Loucy (cell line): ENCODE measurements at regions not wholly inside any gene's neighbourhood (a gene's known extent, or its start where the extent isn't known, plus 50 kb on each side); places are given as distances from the start of the nearest gene placed in this dataset.

Experiments used
- H2AFZ ChIP-seq: fragments of 200-600 bp; sonication (generic); 2 replicates; pipeline ENCODE4 v1.6.0; 2016; ENCODE audit warnings: antibody characterized with exemption, mild to moderate bottlenecking, low read length, moderate library complexity
- H3F3A ChIP-seq: fragments of 200-600 bp; 2 replicates; pipeline ENCODE4 v1.6.0; 2016; ENCODE audit warnings: antibody characterized with exemption, low read depth, mild to moderate bottlenecking
- H3K27me3 ChIP-seq: fragments of 200-600 bp; sonication (generic); 2 replicates; pipeline ENCODE4 v1.6.1; 2014; ENCODE audit warnings: low read length, mild to moderate bottlenecking; ENCODE audit not compliant: insufficient read depth, poor library complexity, severe bottlenecking
- H3K36me3 ChIP-seq: fragments of 200-600 bp; sonication (generic); 2 replicates; pipeline ENCODE4 v1.6.1; 2016; ENCODE audit warnings: low read length; ENCODE audit not compliant: insufficient read depth
- H3K4me1 ChIP-seq: fragments of 200-600 bp; sonication (generic); 2 replicates; pipeline ENCODE4 v1.5.1; 2014; ENCODE audit warnings: low read length, mild to moderate bottlenecking; ENCODE audit not compliant: insufficient read depth, poor library complexity, severe bottlenecking
- H3K4me2 ChIP-seq: fragments of 200-600 bp; sonication (generic); 2 replicates; pipeline ENCODE4 v1.6.0; 2014; ENCODE audit warnings: antibody characterized with exemption, low read length, low read depth, mild to moderate bottlenecking; ENCODE audit not compliant: poor library complexity, severe bottlenecking
- H3K4me3 ChIP-seq: fragments of 200-600 bp; sonication (generic); 2 replicates; pipeline ENCODE4 v1.5.1; 2014; ENCODE audit warnings: low read length, mild to moderate bottlenecking, mixed read lengths; ENCODE audit not compliant: poor library complexity, severe bottlenecking
- H3K79me2 ChIP-seq: fragments of 200-600 bp; sonication (generic); 2 replicates; pipeline ENCODE4 v1.6.1; 2014; ENCODE audit warnings: low read length; ENCODE audit not compliant: insufficient read depth
- H3K9ac ChIP-seq: fragments of 200-600 bp; sonication (generic); 2 replicates; pipeline ENCODE4 v1.6.0; 2014; ENCODE audit warnings: mild to moderate bottlenecking, low read depth, low read length, moderate library complexity; ENCODE audit not compliant: poor library complexity, severe bottlenecking
- H3K9me2 ChIP-seq: fragments of 200-600 bp; sonication (generic); replicated peaks from 2 replicates; pipeline ENCODE4 v1.6.1; 2016; ENCODE audit warnings: low read depth, low read length, mixed read lengths
- H3K9me3 ChIP-seq: fragments of 200-600 bp; sonication (generic); 2 replicates; pipeline ENCODE4 v1.6.1; 2014; ENCODE audit warnings: mild to moderate bottlenecking, antibody characterized with exemption, low read length, low read depth; ENCODE audit not compliant: insufficient read depth
- H4K20me1 ChIP-seq: fragments of 200-600 bp; sonication (generic); 2 replicates; pipeline ENCODE4 v1.6.0; 2014; ENCODE audit warnings: antibody characterized with exemption, low read length, mild to moderate bottlenecking; ENCODE audit not compliant: insufficient read depth, poor library complexity, severe bottlenecking
- EZH2phosphoT487 ChIP-seq: fragments of 200-600 bp; IDR thresholded peaks from 2 replicates; pipeline ENCODE4 v1.6.1; 2018; ENCODE audit warnings: antibody characterized with exemption, mild to moderate bottlenecking, moderate library complexity, borderline replicate concordance
- TF ChIP-seq, protein P1 (sequence below): fragments of 200-600 bp; sonication (generic); conservative IDR thresholded peaks from 2 replicates; pipeline ENCODE4 v1.5.1; 2014; ENCODE audit warnings: mild to moderate bottlenecking, antibody characterized with exemption, low read length

DNA sequence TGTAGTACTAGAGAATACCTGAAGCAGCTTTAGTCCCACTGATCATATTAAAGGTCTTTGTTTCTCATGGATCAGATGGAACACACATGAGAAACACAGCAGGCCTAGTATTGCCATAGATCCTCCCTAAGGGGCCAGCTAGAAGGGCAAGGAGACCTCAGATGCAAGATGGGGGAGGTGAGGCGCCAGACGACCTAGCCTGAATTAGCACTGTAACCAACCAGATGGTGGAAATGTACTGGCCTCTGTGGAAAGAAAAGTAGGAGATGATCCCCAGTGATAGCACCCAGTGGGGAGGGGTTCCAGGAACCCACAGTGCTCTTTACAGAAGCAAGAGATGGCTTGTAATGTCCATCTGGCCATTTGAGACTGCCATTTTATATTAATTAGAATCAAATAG lies 138.2 kb upstream of the ZNF385D start:
- no peak overlapping the region for H3K4me3 ChIP-seq
- no peak overlapping the region for H2AFZ ChIP-seq
- H3K36me3 ChIP-seq: no peaks in the 10 kb centered on the region
- H3K27me3 ChIP-seq: no peaks in the 10 kb centered on the region
- H3K9ac ChIP-seq: no peak overlapping the region
- no peaks in the 10 kb centered on the region for H3K9me3 ChIP-seq
- no peaks in the 10 kb centered on the region for H3K79me2 ChIP-seq
- H3F3A ChIP-seq: no peaks in the 10 kb centered on the region
- no peak overlapping the region for H3K4me2 ChIP-seq
- TF ChIP-seq EZH2phosphoT487: no peak
- TF ChIP-seq, protein P1, sequence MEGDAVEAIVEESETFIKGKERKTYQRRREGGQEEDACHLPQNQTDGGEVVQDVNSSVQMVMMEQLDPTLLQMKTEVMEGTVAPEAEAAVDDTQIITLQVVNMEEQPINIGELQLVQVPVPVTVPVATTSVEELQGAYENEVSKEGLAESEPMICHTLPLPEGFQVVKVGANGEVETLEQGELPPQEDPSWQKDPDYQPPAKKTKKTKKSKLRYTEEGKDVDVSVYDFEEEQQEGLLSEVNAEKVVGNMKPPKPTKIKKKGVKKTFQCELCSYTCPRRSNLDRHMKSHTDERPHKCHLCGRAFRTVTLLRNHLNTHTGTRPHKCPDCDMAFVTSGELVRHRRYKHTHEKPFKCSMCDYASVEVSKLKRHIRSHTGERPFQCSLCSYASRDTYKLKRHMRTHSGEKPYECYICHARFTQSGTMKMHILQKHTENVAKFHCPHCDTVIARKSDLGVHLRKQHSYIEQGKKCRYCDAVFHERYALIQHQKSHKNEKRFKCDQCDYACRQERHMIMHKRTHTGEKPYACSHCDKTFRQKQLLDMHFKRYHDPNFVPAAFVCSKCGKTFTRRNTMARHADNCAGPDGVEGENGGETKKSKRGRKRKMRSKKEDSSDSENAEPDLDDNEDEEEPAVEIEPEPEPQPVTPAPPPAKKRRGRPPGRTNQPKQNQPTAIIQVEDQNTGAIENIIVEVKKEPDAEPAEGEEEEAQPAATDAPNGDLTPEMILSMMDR: no peak
- no peaks in the 10 kb centered on the region for H4K20me1 ChIP-seq
- no peaks in the 10 kb centered on the region for H3K4me1 ChIP-seq
- no peaks in the 10 kb centered on the region for H3K9me2 ChIP-seq

DNA sequence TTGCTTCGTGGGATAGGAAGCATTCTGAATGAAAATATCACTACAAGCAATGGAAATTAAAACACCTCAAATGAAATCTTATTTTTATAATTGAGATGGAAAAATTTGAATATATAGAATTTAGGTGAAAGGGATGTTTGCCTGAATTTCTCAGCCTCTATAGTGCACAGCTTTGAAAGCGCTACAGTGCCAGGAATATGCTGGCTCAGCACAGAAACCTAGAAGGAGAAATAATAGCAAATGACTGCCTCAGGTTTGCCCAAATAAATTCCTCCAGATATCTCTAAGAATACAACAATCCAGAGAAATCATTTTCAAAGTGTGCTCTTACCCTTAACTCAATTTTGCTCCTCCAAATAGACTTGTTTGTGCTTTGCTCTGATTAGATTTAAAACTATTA lies 141.1 kb upstream of the ZNF385D start:
- Histone ChIP-seq H4K20me1 (no peaks in the 10 kb centered on the region), H3K9me2 (no peaks in the 10 kb centered on the region), H3K4me1 (no peaks in the 10 kb centered on the region), H3K79me2 (no peaks in the 10 kb centered on the region), H3K9me3 (no peaks in the 10 kb centered on the region), H3K9ac (no peak overlapping the region), H3K4me2 (no peak overlapping the region), H3F3A (no peaks in the 10 kb centered on the region), H3K27me3 (no peaks in the 10 kb centered on the region), H3K36me3 (no peaks in the 10 kb centered on the region), H3K4me3 (no peak overlapping the region), H2AFZ (no peak overlapping the region)
- no peak for TF ChIP-seq EZH2phosphoT487
- TF ChIP-seq, protein P1: no peak

DNA sequence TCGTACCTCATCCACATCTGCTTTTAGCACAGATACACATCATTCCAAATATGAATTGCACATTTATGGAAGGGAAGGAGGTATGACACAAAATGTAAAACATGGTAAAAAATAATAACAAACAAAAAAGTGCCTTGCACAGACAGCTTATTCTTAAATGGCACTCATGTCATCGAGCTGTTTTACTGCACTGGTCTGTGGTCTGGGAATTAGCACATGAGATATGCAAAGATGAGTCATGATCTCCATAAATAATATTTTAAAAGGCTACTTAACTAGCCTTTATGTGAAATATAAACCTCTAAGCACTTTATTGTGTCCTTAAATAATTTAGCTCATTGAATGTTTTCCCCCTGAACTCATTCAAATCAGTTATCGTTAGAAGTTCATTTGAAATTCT lies 142.2 kb upstream of the ZNF385D start:
- no peaks in the 10 kb centered on the region for H4K20me1 ChIP-seq

More for the DNA sequence above, 142.2 kb upstream of the ZNF385D start:
- Histone ChIP-seq H3K9me2 (no peaks in the 10 kb centered on the region), H3K9ac (no peak overlapping the region), H3K9me3 (no peaks in the 10 kb centered on the region), H3K4me2 (no peak overlapping the region), H3K36me3 (no peaks in the 10 kb centered on the region), H3K4me3 (no peak overlapping the region), H2AFZ (no peak overlapping the region), H3K27me3 (no peaks in the 10 kb centered on the region), H3F3A (no peaks in the 10 kb centered on the region), H3K79me2 (no peaks in the 10 kb centered on the region), H3K4me1 (no peaks in the 10 kb centered on the region)
- no peak for TF ChIP-seq EZH2phosphoT487
- TF ChIP-seq, protein P1: no peak
